ENCODE measurements at regions not wholly inside any gene's neighbourhood (a gene's known extent, or its start where the extent isn't known, plus 50 kb on each side); places are given as distances from the start of the nearest gene placed in this dataset.

DNA sequence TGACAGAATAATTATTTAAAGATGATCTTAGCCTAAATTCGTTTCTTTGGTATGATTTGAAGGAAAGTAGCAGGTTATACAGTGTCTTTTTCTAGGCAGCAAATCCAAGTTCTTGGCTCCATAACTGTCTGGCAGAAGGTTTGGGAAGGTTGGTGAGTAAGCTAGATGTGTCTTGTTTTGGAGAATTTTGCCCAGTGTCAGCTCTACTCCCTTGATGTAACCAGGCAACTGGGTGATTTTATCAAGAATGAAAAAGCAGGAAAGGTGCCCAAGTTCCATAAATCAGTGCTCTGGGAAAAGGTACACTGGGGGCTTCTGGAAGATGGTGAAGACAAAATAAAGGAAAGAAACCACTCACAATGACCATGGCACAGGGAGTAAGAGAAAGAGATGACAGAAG is 71.5 kb upstream of the USP47 start:
- peaks cover 47% of the 10 kb centered on the region for H3K27me3 Mint-ChIP-seq
- DNase-seq (no peak), ATAC-seq (no peak)
- H3K4me1 Mint-ChIP-seq = no peaks in the 10 kb centered on the region
- no peak overlapping the region for H3K4me3 Mint-ChIP-seq
- H3K36me3 Mint-ChIP-seq (ENCODE audit: low read depth) = no peaks in the 10 kb centered on the region
- no peak overlapping the region for H3K27ac Mint-ChIP-seq
- no peaks in the 10 kb centered on the region for H3K9me3 ChIP-seq (ENCODE audit: control insufficient read depth, low read length, poor library complexity, severe bottlenecking)

DNA sequence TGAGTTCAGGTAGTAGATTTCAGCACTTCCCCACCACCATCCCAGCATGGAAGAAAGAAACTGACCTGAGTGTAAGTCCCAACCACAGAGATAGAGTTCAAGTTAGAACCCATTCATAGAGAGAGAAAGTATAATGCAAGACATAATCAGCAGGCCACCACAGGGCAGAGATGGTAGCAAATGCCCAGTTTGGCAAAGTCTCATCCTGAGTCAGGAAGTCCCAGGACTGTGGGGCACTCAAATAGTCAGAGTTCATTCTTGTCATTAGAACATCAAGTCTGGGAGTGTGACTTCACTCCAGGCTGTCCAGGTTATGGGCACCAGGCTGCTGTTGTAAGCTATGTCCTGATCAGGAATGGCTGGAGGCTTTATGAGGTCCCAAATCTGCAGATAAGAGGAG is 72.0 kb upstream of the USP47 start:
- DNase-seq (no peak), ATAC-seq (no peak)
- Mint-ChIP-seq H3K36me3 (ENCODE audit: low read depth) (no peaks in the 10 kb centered on the region), H3K4me1 (no peaks in the 10 kb centered on the region), H3K4me3 (no peak overlapping the region), H3K27me3 (peaks cover 45% of the 10 kb centered on the region), H3K27ac (no peak overlapping the region)
- no peaks in the 10 kb centered on the region for H3K9me3 ChIP-seq (ENCODE audit: control insufficient read depth, low read length, poor library complexity, severe bottlenecking)

DNA sequence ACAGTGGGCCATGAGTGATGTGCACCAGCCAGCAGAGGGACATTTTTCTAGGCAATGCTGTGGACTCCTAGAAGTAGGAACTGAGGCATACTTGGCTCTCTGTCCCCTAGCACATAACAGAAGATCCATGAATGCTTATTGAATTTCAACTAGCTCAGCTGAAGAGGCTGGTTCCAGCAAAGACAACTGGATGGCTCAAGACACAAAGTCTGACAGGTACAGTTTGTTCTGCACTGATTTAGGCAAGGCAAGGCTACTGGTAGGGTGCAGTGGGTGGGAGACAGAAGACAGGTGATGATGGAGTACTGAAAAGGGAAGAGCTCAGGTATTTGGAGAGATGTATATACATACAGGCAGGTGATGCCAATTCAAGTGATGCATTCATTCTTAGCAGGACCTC is 72.4 kb upstream of the USP47 start:
- Mint-ChIP-seq H3K27me3 (peaks cover 41% of the 10 kb centered on the region), H3K27ac (no peak overlapping the region), H3K4me1 (no peaks in the 10 kb centered on the region), H3K4me3 (no peak overlapping the region), H3K36me3 (ENCODE audit: low read depth) (no peaks in the 10 kb centered on the region)
- DNase-seq (no peak), ATAC-seq (no peak)
- no peaks in the 10 kb centered on the region for H3K9me3 ChIP-seq (ENCODE audit: control insufficient read depth, low read length, poor library complexity, severe bottlenecking)

DNA sequence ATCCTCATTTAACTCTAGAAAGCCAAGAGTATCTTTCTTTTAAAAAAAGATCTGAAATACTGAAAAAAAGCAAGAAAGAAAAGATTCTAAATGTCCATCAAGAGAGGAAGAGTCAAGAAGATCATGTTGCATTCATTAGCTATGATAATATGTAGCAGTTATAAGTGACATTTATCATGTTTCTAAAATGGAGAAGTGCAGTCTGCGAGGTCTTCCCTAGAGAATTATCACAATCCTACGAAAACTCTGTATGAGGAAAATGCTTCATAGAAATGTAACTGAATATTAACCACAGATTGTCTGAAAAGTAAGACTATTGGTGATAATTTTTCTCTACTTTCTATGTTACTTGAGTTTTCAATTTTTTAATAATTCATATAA is 77.4 kb upstream of the USP47 start:
- no peak for DNase-seq
- Mint-ChIP-seq H3K4me1 (no peaks in the 10 kb centered on the region), H3K36me3 (ENCODE audit: low read depth) (peaks cover 2% of the 10 kb centered on the region), H3K27me3 (peaks cover 59% of the 10 kb centered on the region), H3K4me3 (no peak overlapping the region), H3K27ac (no peak overlapping the region)
- H3K9me3 ChIP-seq (ENCODE audit: control insufficient read depth, low read length, poor library complexity, severe bottlenecking) = no peaks in the 10 kb centered on the region
- ATAC-seq = no peak

DNA sequence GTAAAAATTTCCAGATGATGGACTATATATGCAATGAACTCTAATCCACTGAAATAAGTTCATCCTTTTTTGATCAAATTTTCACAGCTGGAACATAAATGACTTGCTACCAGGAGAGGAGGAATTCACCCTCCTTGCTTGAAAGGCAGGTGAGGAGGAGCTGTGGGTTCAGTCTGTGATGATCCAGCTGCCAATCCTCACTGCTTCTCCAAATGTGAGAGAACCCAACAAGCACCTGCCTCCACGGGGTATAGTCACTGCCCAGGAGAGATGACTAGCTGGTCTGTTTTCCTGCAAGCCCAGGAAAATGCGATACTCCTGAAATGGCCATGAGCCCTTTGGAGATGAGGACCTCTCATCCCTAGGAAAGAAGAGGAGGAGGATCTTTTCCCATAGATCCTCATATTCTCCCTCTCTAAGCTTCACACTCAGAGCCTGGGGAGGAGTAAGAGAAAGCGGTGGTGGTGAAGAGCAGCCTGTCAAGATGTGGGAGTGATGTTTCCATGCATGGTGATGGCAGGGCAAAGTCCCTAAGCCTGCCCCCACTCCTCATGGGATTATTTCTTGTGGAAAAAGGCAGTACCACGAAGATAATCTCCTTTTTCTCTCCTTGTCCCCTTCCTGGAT is 77.9 kb upstream of the USP47 start:
- Mint-ChIP-seq H3K4me3 (no peak overlapping the region), H3K4me1 (no peaks in the 10 kb centered on the region)

DNA sequence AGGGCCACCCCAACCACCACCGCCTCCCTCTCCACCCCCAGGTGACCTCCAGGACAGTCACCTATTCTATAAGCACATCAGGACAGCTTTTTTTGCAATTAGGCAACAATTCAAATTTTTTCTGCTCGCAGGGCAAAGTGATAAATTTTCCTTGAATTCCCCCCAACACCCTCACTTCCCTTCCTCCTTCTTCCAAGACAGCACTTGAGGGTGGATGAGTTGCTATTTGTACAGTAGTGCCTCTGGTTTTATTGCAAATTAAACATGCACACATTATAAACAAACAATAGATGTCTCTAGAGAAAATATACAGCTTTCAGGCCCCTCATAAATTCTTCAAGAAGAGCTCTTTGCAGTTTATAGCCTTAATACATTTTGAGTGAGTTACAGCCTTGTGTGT is 80.9 kb upstream of the USP47 start:
- no peaks in the 10 kb centered on the region for H3K4me1 Mint-ChIP-seq
- peaks cover 2% of the 10 kb centered on the region for H3K36me3 Mint-ChIP-seq (ENCODE audit: low read depth)
- no peaks in the 10 kb centered on the region for H3K9me3 ChIP-seq (ENCODE audit: control insufficient read depth, low read length, poor library complexity, severe bottlenecking)
- DNase-seq (no peak), ATAC-seq (no peak)
- H3K4me3 Mint-ChIP-seq = no peak overlapping the region
- peaks cover 70% of the 10 kb centered on the region for H3K27me3 Mint-ChIP-seq
- H3K27ac Mint-ChIP-seq = no peak overlapping the region

More for the DNA sequence above, 77.9 kb upstream of the USP47 start:
- ATAC-seq (no peak), DNase-seq (no peak)
- H3K27ac Mint-ChIP-seq = no peak overlapping the region
- peaks cover 56% of the 10 kb centered on the region for H3K27me3 Mint-ChIP-seq
- H3K9me3 ChIP-seq (ENCODE audit: control insufficient read depth, low read length, poor library complexity, severe bottlenecking) = no peaks in the 10 kb centered on the region
- H3K36me3 Mint-ChIP-seq (ENCODE audit: low read depth) = peaks cover 2% of the 10 kb centered on the region

DNA sequence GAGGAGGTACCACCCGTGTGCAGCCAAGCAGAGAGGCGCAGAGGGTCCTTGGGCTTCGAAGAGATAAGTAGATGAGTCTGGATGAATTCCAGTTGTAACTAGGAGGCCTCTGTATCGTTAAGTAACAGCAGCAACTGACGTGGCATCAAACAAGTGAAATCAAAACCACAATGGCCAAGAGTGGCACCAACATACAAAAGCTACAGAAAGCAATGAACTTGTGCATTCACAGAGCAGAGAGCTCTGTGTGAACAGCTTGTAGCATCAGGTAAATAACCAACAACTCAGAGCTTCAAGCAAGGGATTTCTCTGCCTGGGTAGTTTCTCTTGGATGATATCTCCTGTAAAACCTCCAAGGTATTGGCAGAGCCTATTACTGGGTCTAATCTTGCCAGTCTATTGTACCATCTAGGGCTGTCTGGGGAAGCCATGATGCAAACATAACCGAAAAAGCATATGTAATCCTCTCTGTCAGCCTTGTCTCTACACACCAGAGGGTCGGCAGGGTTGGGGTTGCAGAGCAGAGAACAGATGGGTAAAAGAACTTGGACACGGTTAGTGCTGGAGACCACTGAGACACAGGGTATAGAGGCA is 83.1 kb upstream of the USP47 start:
- Mint-ChIP-seq H3K4me1 (no peaks in the 10 kb centered on the region), H3K36me3 (ENCODE audit: low read depth) (peaks cover 3% of the 10 kb centered on the region), H3K27ac (no peak overlapping the region), H3K4me3 (no peak overlapping the region), H3K27me3 (peaks cover 85% of the 10 kb centered on the region)
- ATAC-seq (no peak), DNase-seq (no peak)
- no peaks in the 10 kb centered on the region for H3K9me3 ChIP-seq (ENCODE audit: control insufficient read depth, low read length, poor library complexity, severe bottlenecking)

DNA sequence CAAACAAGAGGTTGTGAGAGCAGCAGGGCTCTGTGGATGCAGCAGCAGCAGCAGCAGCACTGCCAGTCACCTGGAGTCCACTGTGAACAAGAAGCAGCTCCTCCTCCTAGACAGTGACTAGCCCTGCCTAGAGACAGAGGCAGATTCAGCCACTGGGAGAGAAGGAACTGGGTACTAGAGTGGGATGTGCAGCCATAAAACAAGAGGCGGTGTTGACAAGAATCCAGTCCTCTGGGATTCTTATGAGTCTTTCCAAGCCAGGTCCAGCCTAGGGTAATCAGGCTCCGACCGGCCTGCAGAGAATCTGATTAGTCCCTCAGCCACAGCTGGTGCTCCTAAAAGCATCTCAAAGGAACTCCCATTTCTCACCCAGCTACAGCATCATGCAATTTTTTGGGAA is 83.9 kb upstream of the USP47 start:
- ATAC-seq = no peak
- H3K9me3 ChIP-seq (ENCODE audit: control insufficient read depth, low read length, poor library complexity, severe bottlenecking) = no peaks in the 10 kb centered on the region
- H3K4me3 Mint-ChIP-seq = no peak overlapping the region
- H3K27me3 Mint-ChIP-seq = peaks cover 89% of the 10 kb centered on the region
- no peak overlapping the region for H3K27ac Mint-ChIP-seq
- no peaks in the 10 kb centered on the region for H3K4me1 Mint-ChIP-seq
- peaks cover 2% of the 10 kb centered on the region for H3K36me3 Mint-ChIP-seq (ENCODE audit: low read depth)
- DNase-seq = no peak

DNA sequence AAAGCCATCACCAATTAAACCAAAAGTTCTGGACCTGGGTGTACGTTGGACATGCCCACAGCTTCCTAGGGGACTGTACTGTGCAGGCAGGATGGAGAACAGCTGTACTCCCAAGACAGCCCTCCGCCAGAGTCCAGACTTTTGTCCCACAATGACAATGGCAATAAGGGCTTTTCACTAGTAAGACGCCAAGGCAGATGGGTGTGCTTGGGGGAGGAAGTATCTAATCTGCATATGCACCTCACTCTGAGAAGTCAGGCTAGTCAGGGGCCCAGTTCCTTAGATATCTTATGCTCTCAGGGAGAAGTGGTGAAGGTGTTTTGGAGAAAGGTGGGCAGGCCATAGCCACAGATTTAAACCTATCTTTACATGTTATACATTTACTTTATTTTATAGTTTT is 85.1 kb upstream of the USP47 start:
- Mint-ChIP-seq H3K36me3 (ENCODE audit: low read depth) (peaks cover 2% of the 10 kb centered on the region), H3K4me1 (no peaks in the 10 kb centered on the region)
- H3K9me3 ChIP-seq (ENCODE audit: control insufficient read depth, low read length, poor library complexity, severe bottlenecking) = no peaks in the 10 kb centered on the region

DNA sequence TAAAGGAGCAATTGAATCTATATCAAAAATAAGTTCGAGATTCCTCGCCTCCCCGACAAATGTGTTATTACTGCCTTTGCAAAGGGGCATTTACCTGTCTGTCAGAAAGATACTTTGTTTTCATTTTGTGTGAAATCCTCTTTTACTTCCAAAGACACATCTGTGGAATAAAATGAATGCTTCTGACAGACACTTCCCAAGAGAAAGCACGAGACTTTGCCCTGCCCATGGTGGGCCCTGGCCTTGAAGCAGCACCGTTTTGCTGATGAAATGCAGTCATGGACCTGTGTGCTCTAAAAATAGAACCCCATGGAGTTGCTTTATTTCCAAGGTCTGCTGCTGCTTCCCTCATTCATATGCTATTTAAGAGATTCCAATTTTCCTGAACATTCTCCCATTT is 85.9 kb upstream of the USP47 start:
- H3K36me3 Mint-ChIP-seq (ENCODE audit: low read depth) = peaks cover 2% of the 10 kb centered on the region
- peaks cover 83% of the 10 kb centered on the region for H3K27me3 Mint-ChIP-seq
- no peak for ATAC-seq
- no peak for DNase-seq
- no peak overlapping the region for H3K4me3 Mint-ChIP-seq
- no peaks in the 10 kb centered on the region for H3K4me1 Mint-ChIP-seq
- no peaks in the 10 kb centered on the region for H3K9me3 ChIP-seq (ENCODE audit: control insufficient read depth, low read length, poor library complexity, severe bottlenecking)
- H3K27ac Mint-ChIP-seq = no peak overlapping the region

More for the DNA sequence above, 85.1 kb upstream of the USP47 start:
- no peak overlapping the region for H3K27ac Mint-ChIP-seq
- DNase-seq (no peak), ATAC-seq (no peak)
- H3K4me3 Mint-ChIP-seq = no peak overlapping the region
- peaks cover 86% of the 10 kb centered on the region for H3K27me3 Mint-ChIP-seq

DNA sequence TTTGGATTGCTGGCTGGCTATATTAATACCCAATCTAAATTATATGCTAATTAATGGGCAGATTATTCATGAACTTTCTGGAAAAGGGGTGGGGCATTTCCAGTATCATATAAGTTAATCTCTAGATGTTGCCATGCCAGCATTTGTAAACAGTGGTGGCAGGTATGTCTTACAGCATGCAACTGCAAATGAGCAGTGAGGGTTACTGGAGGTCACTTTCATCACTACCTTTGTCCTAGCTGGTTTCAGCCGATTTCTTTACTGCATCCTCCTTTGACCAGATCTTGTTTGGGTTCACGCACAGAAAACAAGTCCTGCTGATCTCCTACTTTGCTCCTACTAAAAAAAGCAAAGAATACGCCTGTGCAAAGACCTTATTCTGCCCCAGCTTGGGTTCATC is 89.1 kb upstream of the USP47 start:
- no peak overlapping the region for H3K4me3 Mint-ChIP-seq
- no peak for DNase-seq
- no peaks in the 10 kb centered on the region for H3K4me1 Mint-ChIP-seq
- no peaks in the 10 kb centered on the region for H3K9me3 ChIP-seq (ENCODE audit: control insufficient read depth, low read length, poor library complexity, severe bottlenecking)
- peaks cover 2% of the 10 kb centered on the region for H3K36me3 Mint-ChIP-seq (ENCODE audit: low read depth)
- peaks cover 74% of the 10 kb centered on the region for H3K27me3 Mint-ChIP-seq
- no peak for ATAC-seq
- no peak overlapping the region for H3K27ac Mint-ChIP-seq

DNA sequence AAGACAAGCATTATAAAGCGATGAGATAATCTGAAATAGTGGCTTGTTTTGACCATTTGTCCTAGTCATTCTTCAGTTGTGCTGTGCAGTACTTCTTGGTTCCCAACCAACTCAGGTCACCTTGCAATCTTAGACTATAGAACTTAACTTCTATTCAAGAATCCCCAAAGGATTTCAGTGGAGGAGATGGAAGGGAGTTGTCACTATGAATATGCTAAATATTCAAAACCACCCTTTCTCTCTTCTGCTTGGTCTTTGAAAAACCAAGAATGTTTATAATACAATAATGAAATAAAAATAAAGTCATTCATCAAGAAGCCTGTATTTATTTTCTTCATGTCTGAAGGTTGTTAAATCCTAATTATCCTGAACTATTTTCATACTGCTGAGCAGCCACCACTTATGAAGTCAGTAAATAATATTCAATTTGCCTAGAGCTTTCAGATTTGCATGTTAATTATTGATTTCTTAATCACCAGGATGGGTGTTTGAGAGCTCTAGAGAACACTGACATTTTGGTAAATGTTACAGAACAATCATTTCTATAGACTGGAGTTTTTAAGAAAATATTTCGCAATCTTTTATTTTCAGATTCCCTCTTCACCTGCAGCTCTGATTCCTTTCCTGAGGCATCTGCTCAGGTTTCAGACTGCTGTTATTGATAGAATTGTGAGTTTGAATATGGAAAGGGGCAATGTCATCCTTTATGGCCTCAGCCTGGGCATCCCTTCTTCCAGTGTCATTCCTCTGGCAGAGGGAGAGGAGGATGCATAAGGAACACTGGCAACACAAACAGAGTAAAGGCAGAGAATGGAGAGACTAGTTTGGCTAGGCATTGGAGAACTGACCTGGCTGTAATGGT is 91.5 kb upstream of the USP47 start:
- Mint-ChIP-seq H3K27ac (no peak overlapping the region), H3K4me3 (no peak overlapping the region), H3K4me1 (no peaks in the 10 kb centered on the region), H3K27me3 (peaks cover 60% of the 10 kb centered on the region), H3K36me3 (ENCODE audit: low read depth) (peaks cover 2% of the 10 kb centered on the region)
- no peaks in the 10 kb centered on the region for H3K9me3 ChIP-seq (ENCODE audit: control insufficient read depth, low read length, poor library complexity, severe bottlenecking)
- DNase-seq (no peak), ATAC-seq (no peak)

DNA sequence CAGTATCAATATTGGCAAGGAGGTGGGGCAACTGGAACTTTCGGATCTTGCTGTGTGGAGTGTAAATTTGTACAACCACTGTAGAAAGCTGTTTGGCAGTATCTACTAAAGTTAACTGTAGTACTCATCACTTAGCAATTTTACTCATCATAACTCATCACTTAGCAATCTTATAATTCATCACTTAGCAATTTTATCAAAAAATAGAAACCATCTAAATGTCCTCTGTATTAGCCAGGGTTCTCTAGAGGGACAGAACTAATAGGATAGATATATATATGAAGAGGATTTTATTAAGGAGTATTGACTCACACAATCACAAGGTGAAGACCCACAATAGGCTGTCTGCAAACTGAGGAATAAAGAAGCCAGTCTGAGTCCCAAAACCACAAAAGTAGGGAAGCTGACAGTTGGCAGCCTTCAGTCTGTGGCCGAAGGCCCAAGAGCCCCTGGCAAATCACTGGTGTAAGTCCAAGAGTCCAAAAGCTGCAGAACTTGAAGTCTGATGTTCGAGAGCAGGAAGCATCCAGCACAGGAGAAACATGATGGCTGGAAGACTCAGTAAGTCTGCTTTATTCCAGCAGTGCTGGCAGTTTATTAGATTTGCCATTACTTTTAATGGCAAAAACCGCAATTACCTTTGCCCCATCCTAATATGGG is 92.9 kb upstream of the USP47 start:
- Mint-ChIP-seq H3K4me1 (no peaks in the 10 kb centered on the region), H3K27ac (no peak overlapping the region)

More for the DNA sequence above, 92.9 kb upstream of the USP47 start:
- peaks cover 51% of the 10 kb centered on the region for H3K27me3 Mint-ChIP-seq
- no peaks in the 10 kb centered on the region for H3K9me3 ChIP-seq (ENCODE audit: control insufficient read depth, low read length, poor library complexity, severe bottlenecking)
- DNase-seq (no peak), ATAC-seq (no peak)
- no peak overlapping the region for H3K4me3 Mint-ChIP-seq
- H3K36me3 Mint-ChIP-seq (ENCODE audit: low read depth) = peaks cover 2% of the 10 kb centered on the region

All from T-helper 17 cell (primary cell).